ENCODE measurements at regions not wholly inside any gene's neighbourhood (a gene's known extent, or its start where the extent isn't known, plus 50 kb on each side); places are given as distances from the start of the nearest gene placed in this dataset.

- TF ChIP-seq CTCF (conservative IDR thresholded peaks at IDR 0.05 in 1 of 2, IDR thresholded peaks at IDR 0.05 in 1 of 2; ENCODE audit: low read depth in 1 of 2, low read length in 2 of 2) (no peak), EZH2 (IDR thresholded peaks at IDR 0.05; ENCODE audit: low read length, missing control alignments) (no peak)
Measured at GRCh38 chr9:102569436-102569835, 425.7 kb upstream of the CYLC2 start.

Data from fibroblast of lung (primary cell).